ENCODE measurements at regions not wholly inside any gene's neighbourhood (a gene's known extent, or its start where the extent isn't known, plus 50 kb on each side); places are given as distances from the start of the nearest gene placed in this dataset.

GRCh38 chr15:95247071-95247984 lies 1016.0 kb downstream of the MCTP2 start:
- H3K4me1 Mint-ChIP-seq (ENCODE audit: insufficient read depth, unreplicated experiment): peaks cover 10% of the 10 kb centered on the region
- ChIA-PET POLR2A (interaction anchor here (0.6 to 1.3 kb wide), 9 partner anchors 12 to 1083 kb away, joined by 3 to 5 read pairs (median 4); partner anchors contain the start of gene NR2F2), CTCF (interaction anchor here (0.6 to 3.5 kb wide), 4 partner anchors 12 to 576 kb away, joined by 3 to 19 read pairs (median 5); no protein-coding TSS in a partner anchor)
- no TSS peak for BruUV-seq (replicated peaks)
- peak; percentile 97 for DNase-seq (ENCODE audit: unreplicated experiment)
- no peak for TF ChIP-seq CTCF (IDR thresholded peaks at IDR 0.05; ENCODE audit: unreplicated experiment)
- H3K27me3 Mint-ChIP-seq (ENCODE audit: insufficient read depth, unreplicated experiment): no peaks in the 10 kb centered on the region
- peak overlapping the region; percentile 19 for H3K27ac Mint-ChIP-seq (ENCODE audit: low read depth, unreplicated experiment)
- intact Hi-C loops (cut with micrococcal nuclease): no loop called here
- H3K36me3 Mint-ChIP-seq (ENCODE audit: insufficient read depth, unreplicated experiment): no peaks in the 10 kb centered on the region
- no peaks in the 10 kb centered on the region for H3K9me3 Mint-ChIP-seq (ENCODE audit: unreplicated experiment)
- peak overlapping the region; percentile 48 for H3K4me3 Mint-ChIP-seq (ENCODE audit: unreplicated experiment)

GRCh38 chr15:95249524-95249923 lies 1018.2 kb downstream of the MCTP2 start:
- H3K27ac Mint-ChIP-seq (ENCODE audit: low read depth, unreplicated experiment): no peak overlapping the region
- CTCF ChIA-PET: interaction anchor here (0.6 to 3.5 kb wide), 2 partner anchors 10 to 40 kb away, joined by 3 to 19 read pairs; no protein-coding TSS in a partner anchor
- H3K9me3 Mint-ChIP-seq (ENCODE audit: unreplicated experiment): no peaks in the 10 kb centered on the region
- no peak overlapping the region for H3K4me3 Mint-ChIP-seq (ENCODE audit: unreplicated experiment)
- no peak for TF ChIP-seq CTCF (IDR thresholded peaks at IDR 0.05; ENCODE audit: unreplicated experiment)
- H3K36me3 Mint-ChIP-seq (ENCODE audit: insufficient read depth, unreplicated experiment): no peaks in the 10 kb centered on the region
- no TSS peak for BruUV-seq (replicated peaks)
- POLR2A ChIA-PET: interaction anchor here (0.6 kb wide), 1 partner anchor 491 kb away, joined by 3 read pairs; no protein-coding TSS in a partner anchor
- no peaks in the 10 kb centered on the region for H3K27me3 Mint-ChIP-seq (ENCODE audit: insufficient read depth, unreplicated experiment)
- no peak for DNase-seq (ENCODE audit: unreplicated experiment)
- intact Hi-C loops (cut with micrococcal nuclease): no loop called here
- peaks cover 15% of the 10 kb centered on the region for H3K4me1 Mint-ChIP-seq (ENCODE audit: insufficient read depth, unreplicated experiment)

- peaks cover 10% of the 10 kb centered on the region for H3K4me1 Mint-ChIP-seq (ENCODE audit: insufficient read depth, unreplicated experiment)
- CTCF ChIA-PET: interaction anchor here (1.6 kb wide), 1 partner anchor 1075 kb away, joined by 4 read pairs; no protein-coding TSS in a partner anchor
- BruUV-seq (replicated peaks): no TSS peak
- no peaks in the 10 kb centered on the region for H3K27me3 Mint-ChIP-seq (ENCODE audit: insufficient read depth, unreplicated experiment)
- intact Hi-C loops (cut with micrococcal nuclease): loop anchor here (10.0 kb wide), 1 partner anchor 1332 kb away; no protein-coding TSS in a partner anchor
- no peak overlapping the region for H3K27ac Mint-ChIP-seq (ENCODE audit: low read depth, unreplicated experiment)
- POLR2A ChIA-PET: no interaction called here
- no peaks in the 10 kb centered on the region for H3K9me3 Mint-ChIP-seq (ENCODE audit: unreplicated experiment)
- no peaks in the 10 kb centered on the region for H3K36me3 Mint-ChIP-seq (ENCODE audit: insufficient read depth, unreplicated experiment)
- DNase-seq (ENCODE audit: unreplicated experiment): no peak
- no peak overlapping the region for H3K4me3 Mint-ChIP-seq (ENCODE audit: unreplicated experiment)
- TF ChIP-seq CTCF (IDR thresholded peaks at IDR 0.05; ENCODE audit: unreplicated experiment): no peak
Measured at GRCh38 chr15:95252404-95252803, 1021.0 kb downstream of the MCTP2 start.

GRCh38 chr15:95254263-95254662 lies 1022.9 kb downstream of the MCTP2 start:
- no peak overlapping the region for H3K4me3 Mint-ChIP-seq (ENCODE audit: unreplicated experiment)
- BruUV-seq (replicated peaks): no TSS peak
- DNase-seq (ENCODE audit: unreplicated experiment): no peak
- CTCF ChIA-PET: interaction anchor here (0.7 kb wide), 1 partner anchor 140 kb away, joined by 3 read pairs; no protein-coding TSS in a partner anchor
- no peaks in the 10 kb centered on the region for H3K36me3 Mint-ChIP-seq (ENCODE audit: insufficient read depth, unreplicated experiment)
- no peaks in the 10 kb centered on the region for H3K9me3 Mint-ChIP-seq (ENCODE audit: unreplicated experiment)
- intact Hi-C loops (cut with micrococcal nuclease): loop anchor here (10.0 kb wide), 1 partner anchor 1331 kb away; no protein-coding TSS in a partner anchor
- no peak overlapping the region for H3K27ac Mint-ChIP-seq (ENCODE audit: low read depth, unreplicated experiment)
- peaks cover 5% of the 10 kb centered on the region for H3K4me1 Mint-ChIP-seq (ENCODE audit: insufficient read depth, unreplicated experiment)
- H3K27me3 Mint-ChIP-seq (ENCODE audit: insufficient read depth, unreplicated experiment): no peaks in the 10 kb centered on the region
- TF ChIP-seq CTCF (IDR thresholded peaks at IDR 0.05; ENCODE audit: unreplicated experiment): no peak
- POLR2A ChIA-PET: no interaction called here

All from MCF 10A (cell line).